ENCODE measurements at regions not wholly inside any gene's neighbourhood (a gene's known extent, or its start where the extent isn't known, plus 50 kb on each side); places are given as distances from the start of the nearest gene placed in this dataset.

- H3K4me3 ChIP-seq (ENCODE audit: low read depth, low read length): no peak overlapping the region
- TF ChIP-seq CTCF (IDR thresholded peaks at IDR 0.05; ENCODE audit: insufficient read depth, low read length): no peak
- no peak for DNase-seq (ENCODE audit: low read depth)
Observed at GRCh38 chr5:125033602-125034001, 287.2 kb upstream of the ZNF608 start.

- no peak for DNase-seq (ENCODE audit: low read depth)
- no peak for TF ChIP-seq CTCF (IDR thresholded peaks at IDR 0.05; ENCODE audit: insufficient read depth, low read length)
- H3K4me3 ChIP-seq (ENCODE audit: low read depth, low read length): no peak overlapping the region
Observed at GRCh38 chr5:125034331-125034730, 287.9 kb upstream of the ZNF608 start.

GRCh38 chr5:125036494-125036893 lies 290.1 kb upstream of the ZNF608 start:
- no peak for TF ChIP-seq CTCF (IDR thresholded peaks at IDR 0.05; ENCODE audit: insufficient read depth, low read length)
- no peak for DNase-seq (ENCODE audit: low read depth)
- H3K4me3 ChIP-seq (ENCODE audit: low read depth, low read length): no peak overlapping the region

GRCh38 chr5:125037020-125037419 lies 290.6 kb upstream of the ZNF608 start:
- no peak for DNase-seq (ENCODE audit: low read depth)
- no peak for TF ChIP-seq CTCF (IDR thresholded peaks at IDR 0.05; ENCODE audit: insufficient read depth, low read length)
- no peak overlapping the region for H3K4me3 ChIP-seq (ENCODE audit: low read depth, low read length)

- DNase-seq (ENCODE audit: low read depth): no peak
- no peak for TF ChIP-seq CTCF (IDR thresholded peaks at IDR 0.05; ENCODE audit: insufficient read depth, low read length)
- no peak overlapping the region for H3K4me3 ChIP-seq (ENCODE audit: low read depth, low read length)
Observed at GRCh38 chr5:125037530-125037929, 291.1 kb upstream of the ZNF608 start.

- H3K4me3 ChIP-seq (ENCODE audit: low read depth, low read length): no peak overlapping the region
- TF ChIP-seq CTCF (IDR thresholded peaks at IDR 0.05; ENCODE audit: insufficient read depth, low read length): no peak
- DNase-seq (ENCODE audit: low read depth): no peak
Observed at GRCh38 chr5:125038477-125038876, 292.0 kb upstream of the ZNF608 start.

- no peak overlapping the region for H3K4me3 ChIP-seq (ENCODE audit: low read depth, low read length)
- no peak for TF ChIP-seq CTCF (IDR thresholded peaks at IDR 0.05; ENCODE audit: insufficient read depth, low read length)
- no peak for DNase-seq (ENCODE audit: low read depth)
Observed at GRCh38 chr5:125041798-125042197, 295.4 kb upstream of the ZNF608 start.
